Pancreas (tissue), 10 donors: ENCODE measurements at regions not wholly inside any gene's neighbourhood (a gene's known extent, or its start where the extent isn't known, plus 50 kb on each side); places are given as distances from the start of the nearest gene placed in this dataset.

Experiments used
- ATAC-seq, 4 donors: fragments of 200-7000 bp; cut with Tn5 transposase; one replicate each; pipeline versions ENCODE4 v1.8.0 to v1.9.1; 2020; ENCODE audit warnings: mild to moderate bottlenecking in 4 of 4, moderate library complexity in 4 of 4
- DNase-seq, 6 donors: peaks; one replicate each; pipeline ENCODE4 v3.0.0-alpha.2; 2020
- FAIRE-seq: peaks from 2 replicates; lab custom pipeline; 2012; peaks lifted over from hg19 to GRCh38; lab: Jason Lieb, UNC
- H3K27ac ChIP-seq, 4 donors: fragments of 200-600 bp; sonication (generic); 1 replicate in 3 of 4; 2 replicates in 1 of 4; pipeline versions ENCODE4 v1.5.0 to v1.8.0; 2020
- H3K27me3 ChIP-seq, 4 donors: fragments of 200-600 bp; one replicate each; pipeline ENCODE4 v1.8.0; 2021
- H3K36me3 ChIP-seq, 3 donors: fragments of 200-600 bp; sonication (generic) in 1 of 3; one replicate each; pipeline versions ENCODE4 v1.5.0 to v1.8.0; 2020 to 2021
- H3K4me1 ChIP-seq, 3 donors: fragments of 200-600 bp; one replicate each; pipeline ENCODE4 v1.8.0; 2021
- H3K4me3 ChIP-seq, 4 donors: fragments of 200-600 bp; sonication (generic) in 2 of 4; one replicate each; pipeline versions ENCODE4 v1.5.0 to v1.8.0; 2020 to 2021
- H3K9me3 ChIP-seq, 4 donors: fragments of 200-600 bp; one replicate each; pipeline ENCODE4 v1.8.0; 2021
- WGBS, 2 donors: extraction: QIAGEN DNeasy Blood & Tissue Kit; methylation state at CpG; one replicate each; pipeline ENCODE4 v1.1.7; 2013; 5-methylcytosine and 5-hydroxymethylcytosine counted together
- intact Hi-C, 3 donors: fragments of 100-400 bp; cut with DNase I; formaldehyde crosslinking; loops; one replicate each; pipeline versions ENCODE4 v1.11.1 to v1.14.2; 2022
- TF ChIP-seq, protein P1 (sequence below), 4 donors: fragments of 200-600 bp; sonication (generic) in 3 of 4; IDR thresholded peaks; one replicate each; pipeline versions ENCODE4 v1.5.0 to v1.8.0; 2021; ENCODE audit warnings: antibody characterized with exemption in 4 of 4
- donor health status: healthy with polysubstance abuse.
- donor health status: DM: no; HTN: no; CAD: no; lungs with moderate emphysema.
- donor health status: DM: no; HTN: no; CAD: no.
- donor health status: control.
- donor health status: control.
- donor health status: Bipolar disorder and iron deficiency.
- donor health status: DM: yes; HTN: yes; CAD: no.
- donor health status: DM: no; HTN: no; CAD: no.
- donor health status: DM: no; HTN: no; CAD: no.
- donor health status: DM: yes; HTN: yes; CAD: no.

DNA sequence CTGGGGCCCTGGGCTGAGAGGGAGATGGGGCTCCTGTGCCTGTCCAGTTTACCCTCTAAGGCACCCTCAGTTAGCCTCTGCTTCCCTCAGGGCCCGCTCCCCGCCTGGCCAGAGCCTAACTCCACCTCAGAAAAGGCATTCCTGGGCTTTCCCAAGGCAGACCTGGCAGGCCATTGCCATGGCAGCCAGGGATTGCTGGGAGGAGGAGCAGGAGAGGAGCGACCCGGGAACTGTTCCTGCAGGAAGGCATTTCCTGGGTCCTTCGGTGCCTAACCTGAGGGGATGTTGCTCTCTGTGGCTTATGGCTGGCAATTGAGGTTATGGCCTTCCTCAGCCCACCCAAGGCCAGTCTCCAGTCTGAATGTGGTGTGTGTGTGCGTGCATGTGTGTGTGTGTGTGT lies 131.3 kb downstream of the PJA1 start:
- FAIRE-seq = no peak
- ATAC-seq = no peak
- no peaks in the 10 kb centered on the region for H3K36me3 ChIP-seq
- TF ChIP-seq, protein P1, sequence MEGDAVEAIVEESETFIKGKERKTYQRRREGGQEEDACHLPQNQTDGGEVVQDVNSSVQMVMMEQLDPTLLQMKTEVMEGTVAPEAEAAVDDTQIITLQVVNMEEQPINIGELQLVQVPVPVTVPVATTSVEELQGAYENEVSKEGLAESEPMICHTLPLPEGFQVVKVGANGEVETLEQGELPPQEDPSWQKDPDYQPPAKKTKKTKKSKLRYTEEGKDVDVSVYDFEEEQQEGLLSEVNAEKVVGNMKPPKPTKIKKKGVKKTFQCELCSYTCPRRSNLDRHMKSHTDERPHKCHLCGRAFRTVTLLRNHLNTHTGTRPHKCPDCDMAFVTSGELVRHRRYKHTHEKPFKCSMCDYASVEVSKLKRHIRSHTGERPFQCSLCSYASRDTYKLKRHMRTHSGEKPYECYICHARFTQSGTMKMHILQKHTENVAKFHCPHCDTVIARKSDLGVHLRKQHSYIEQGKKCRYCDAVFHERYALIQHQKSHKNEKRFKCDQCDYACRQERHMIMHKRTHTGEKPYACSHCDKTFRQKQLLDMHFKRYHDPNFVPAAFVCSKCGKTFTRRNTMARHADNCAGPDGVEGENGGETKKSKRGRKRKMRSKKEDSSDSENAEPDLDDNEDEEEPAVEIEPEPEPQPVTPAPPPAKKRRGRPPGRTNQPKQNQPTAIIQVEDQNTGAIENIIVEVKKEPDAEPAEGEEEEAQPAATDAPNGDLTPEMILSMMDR (IDR thresholded peaks at IDR 0.05) = no peak
- WGBS, 2 donors = 72 to 77% methylated on average over 6 of the region's 6 CpGs
- DNase-seq = no peak
- no peak overlapping the region for H3K4me3 ChIP-seq
- no peak overlapping the region for H3K27ac ChIP-seq
- H3K4me1 ChIP-seq = no peaks in the 10 kb centered on the region
- intact Hi-C loops = no loop called here
- H3K27me3 ChIP-seq = no peaks in the 10 kb centered on the region
- H3K9me3 ChIP-seq = no peaks in the 10 kb centered on the region

- H3K27ac ChIP-seq = no peak overlapping the region
- H3K4me1 ChIP-seq = no peaks in the 10 kb centered on the region
- WGBS, 2 donors = 73 to 86% methylated on average over 1 of the region's 1 CpG
- no peaks in the 10 kb centered on the region for H3K9me3 ChIP-seq
- no peaks in the 10 kb centered on the region for H3K36me3 ChIP-seq
- no peak for FAIRE-seq
- no peak overlapping the region for H3K4me3 ChIP-seq
- TF ChIP-seq, protein P1 (IDR thresholded peaks at IDR 0.05) = no peak
- no peaks in the 10 kb centered on the region for H3K27me3 ChIP-seq
- no peak for DNase-seq
- intact Hi-C loops = no loop called here
- ATAC-seq = no peak
Measured at GRCh38 chrX:69032601-69033000, 132.7 kb downstream of the PJA1 start.

DNA sequence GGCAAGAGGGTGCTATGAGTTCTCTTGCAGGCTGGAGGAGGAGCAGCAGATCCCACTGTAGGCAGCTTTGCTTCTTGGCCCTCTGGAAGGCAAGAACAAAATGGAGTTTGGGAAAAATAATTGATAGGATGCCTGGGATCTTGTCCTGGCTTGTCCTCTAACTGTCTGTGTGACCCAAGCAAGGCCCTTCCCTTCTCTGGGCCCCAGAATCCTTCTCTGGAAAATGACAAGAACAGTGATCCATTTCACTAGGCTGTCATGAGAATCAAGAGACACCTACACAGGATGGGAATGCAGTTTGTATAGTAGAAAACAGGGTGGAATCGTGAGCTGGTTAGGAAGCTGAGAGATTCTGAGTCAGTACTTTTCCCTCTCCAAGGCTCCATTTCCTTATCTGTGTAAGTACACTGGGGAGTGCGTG lies 133.3 kb downstream of the PJA1 start:
- Histone ChIP-seq H3K4me3 (no peak overlapping the region), H3K4me1 (no peaks in the 10 kb centered on the region), H3K27me3 (no peaks in the 10 kb centered on the region), H3K9me3 (no peaks in the 10 kb centered on the region), H3K36me3 (no peaks in the 10 kb centered on the region), H3K27ac (no peak overlapping the region)
- intact Hi-C loops = no loop called here
- WGBS, 2 donors = 66 to 82% methylated on average over 2 of the region's 2 CpGs
- no peak for FAIRE-seq
- no peak for ATAC-seq
- TF ChIP-seq, protein P1 (IDR thresholded peaks at IDR 0.05) = no peak
- no peak for DNase-seq

DNA sequence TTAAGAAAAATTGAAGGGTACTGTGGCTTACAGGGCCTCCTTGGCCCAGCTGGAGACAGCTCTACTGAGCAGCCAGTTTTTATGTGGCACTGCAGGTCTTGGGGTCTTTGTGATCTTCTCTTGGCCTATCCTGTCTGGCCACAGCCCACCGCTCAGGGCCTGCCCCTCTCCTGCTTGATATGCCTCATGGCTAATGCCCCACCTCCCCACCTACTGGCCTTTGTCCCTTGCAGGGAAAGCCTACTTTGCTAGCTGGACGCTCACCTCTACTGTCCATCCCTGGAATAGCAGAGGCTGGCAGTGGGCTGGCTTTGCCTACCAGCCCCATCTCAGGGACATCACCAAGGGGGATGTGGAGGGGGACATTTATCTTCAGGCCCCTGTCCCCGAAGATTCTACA lies 134.1 kb downstream of the PJA1 start:
- TF ChIP-seq, protein P1 (IDR thresholded peaks at IDR 0.05) = no peak
- WGBS, 2 donors = 60 to 77% methylated on average over 3 of the region's 3 CpGs
- Histone ChIP-seq H3K4me3 (no peak overlapping the region), H3K36me3 (no peaks in the 10 kb centered on the region), H3K27me3 (no peaks in the 10 kb centered on the region), H3K9me3 (no peaks in the 10 kb centered on the region), H3K4me1 (no peaks in the 10 kb centered on the region), H3K27ac (no peak overlapping the region)
- no peak for ATAC-seq
- no peak for DNase-seq
- FAIRE-seq = no peak
- intact Hi-C loops = no loop called here

DNA sequence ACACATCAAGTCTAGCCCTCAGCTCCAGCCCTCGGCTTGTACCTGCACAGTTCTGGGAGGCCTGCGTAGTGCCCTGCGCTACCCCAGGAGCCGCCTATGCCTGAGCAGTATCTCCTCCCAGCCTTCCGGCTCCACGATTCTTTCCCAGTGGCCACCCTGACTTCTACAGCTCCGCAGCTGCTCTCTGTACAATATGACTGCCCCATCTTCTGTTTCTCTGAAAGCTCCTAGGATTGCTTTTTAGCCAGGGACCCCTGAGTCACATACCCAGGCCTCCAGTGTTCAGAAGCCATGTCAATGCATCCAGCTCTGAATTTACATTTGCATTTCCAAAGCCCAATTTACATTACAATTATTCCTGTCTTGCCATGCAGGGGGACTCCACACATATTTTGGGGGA lies 135.5 kb downstream of the PJA1 start:
- intact Hi-C loops = no loop called here
- no peak for FAIRE-seq
- no peak overlapping the region for H3K4me3 ChIP-seq

More for the DNA sequence above, 135.5 kb downstream of the PJA1 start:
- no peaks in the 10 kb centered on the region for H3K36me3 ChIP-seq
- H3K9me3 ChIP-seq = no peaks in the 10 kb centered on the region
- DNase-seq (no peak), ATAC-seq (no peak)
- 85 to 87% methylated on average over 7 of the region's 7 CpGs for WGBS, 2 donors
- H3K27me3 ChIP-seq = no peaks in the 10 kb centered on the region
- no peak overlapping the region for H3K27ac ChIP-seq
- TF ChIP-seq, protein P1 (IDR thresholded peaks at IDR 0.05) = no peak
- no peaks in the 10 kb centered on the region for H3K4me1 ChIP-seq
